Upper lobe of right lung (tissue), 1 donor: ENCODE measurements at regions not wholly inside any gene's neighbourhood (a gene's known extent, or its start where the extent isn't known, plus 50 kb on each side); places are given as distances from the start of the nearest gene placed in this dataset.

Source experiments
- ATAC-seq: fragments of 200-7000 bp; cut with Tn5 transposase; one replicate; pipeline ENCODE4 v1.9.1; 2020; ENCODE audit warnings: mild to moderate bottlenecking, moderate library complexity
- DNase-seq: peaks from one replicate; pipeline ENCODE4 v3.0.0-alpha.2; 2020
- H3K27ac ChIP-seq: fragments of 200-600 bp; one replicate; pipeline ENCODE4 v1.8.0; 2022
- H3K27me3 ChIP-seq: fragments of 200-600 bp; one replicate; pipeline ENCODE4 v1.8.0; 2022; ENCODE audit warnings: mild to moderate bottlenecking
- H3K36me3 ChIP-seq: fragments of 200-600 bp; one replicate; pipeline ENCODE4 v1.8.0; 2022
- H3K4me1 ChIP-seq: fragments of 200-600 bp; one replicate; pipeline ENCODE4 v1.8.0; 2022
- H3K4me3 ChIP-seq: fragments of 200-600 bp; one replicate; pipeline ENCODE4 v1.8.0; 2022; ENCODE audit warnings: mild to moderate bottlenecking
- H3K9me3 ChIP-seq: fragments of 200-600 bp; one replicate; pipeline ENCODE4 v1.8.0; 2022
- intact Hi-C: fragments of 100-400 bp; cut with DNase I; formaldehyde crosslinking; loops from one replicate; pipeline ENCODE4 v1.11.0; 2022
- TF ChIP-seq, protein P1 (sequence below): fragments of 200-600 bp; IDR thresholded peaks from one replicate; pipeline ENCODE4 v1.8.0; 2022; ENCODE audit warnings: antibody characterized with exemption
- donor health status: DM: no; HTN: yes; CAD: no; lungs with severe emphysema.

DNA sequence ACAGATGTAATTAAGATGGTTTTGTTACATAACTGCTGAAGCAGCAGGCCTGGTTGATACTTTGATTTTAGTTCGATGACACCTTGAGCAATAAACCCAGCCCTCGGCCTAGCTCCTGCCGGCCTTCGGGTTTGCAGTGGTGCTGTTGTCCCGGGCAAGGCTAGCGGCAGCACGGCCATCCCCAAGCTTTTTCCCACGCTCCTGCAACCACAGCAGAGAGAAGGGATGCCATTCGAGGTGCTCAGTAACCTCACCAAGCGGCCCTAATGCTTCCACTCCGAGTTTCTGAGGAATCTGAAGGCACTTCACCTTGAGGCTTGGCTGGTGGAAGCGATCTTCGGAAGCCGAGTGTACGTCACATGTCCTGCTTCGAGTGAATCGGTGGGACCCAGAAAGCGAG, 182.1 kb downstream of the NAF1 start:
- Histone ChIP-seq H3K4me3 (no peak overlapping the region), H3K27ac (no peak overlapping the region), H3K27me3 (no peaks in the 10 kb centered on the region), H3K36me3 (no peaks in the 10 kb centered on the region), H3K9me3 (no peaks in the 10 kb centered on the region), H3K4me1 (no peaks in the 10 kb centered on the region)
- no peak for ATAC-seq
- intact Hi-C loops: no loop called here
- TF ChIP-seq, protein P1, sequence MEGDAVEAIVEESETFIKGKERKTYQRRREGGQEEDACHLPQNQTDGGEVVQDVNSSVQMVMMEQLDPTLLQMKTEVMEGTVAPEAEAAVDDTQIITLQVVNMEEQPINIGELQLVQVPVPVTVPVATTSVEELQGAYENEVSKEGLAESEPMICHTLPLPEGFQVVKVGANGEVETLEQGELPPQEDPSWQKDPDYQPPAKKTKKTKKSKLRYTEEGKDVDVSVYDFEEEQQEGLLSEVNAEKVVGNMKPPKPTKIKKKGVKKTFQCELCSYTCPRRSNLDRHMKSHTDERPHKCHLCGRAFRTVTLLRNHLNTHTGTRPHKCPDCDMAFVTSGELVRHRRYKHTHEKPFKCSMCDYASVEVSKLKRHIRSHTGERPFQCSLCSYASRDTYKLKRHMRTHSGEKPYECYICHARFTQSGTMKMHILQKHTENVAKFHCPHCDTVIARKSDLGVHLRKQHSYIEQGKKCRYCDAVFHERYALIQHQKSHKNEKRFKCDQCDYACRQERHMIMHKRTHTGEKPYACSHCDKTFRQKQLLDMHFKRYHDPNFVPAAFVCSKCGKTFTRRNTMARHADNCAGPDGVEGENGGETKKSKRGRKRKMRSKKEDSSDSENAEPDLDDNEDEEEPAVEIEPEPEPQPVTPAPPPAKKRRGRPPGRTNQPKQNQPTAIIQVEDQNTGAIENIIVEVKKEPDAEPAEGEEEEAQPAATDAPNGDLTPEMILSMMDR: no peak
- DNase-seq: no peak

DNA sequence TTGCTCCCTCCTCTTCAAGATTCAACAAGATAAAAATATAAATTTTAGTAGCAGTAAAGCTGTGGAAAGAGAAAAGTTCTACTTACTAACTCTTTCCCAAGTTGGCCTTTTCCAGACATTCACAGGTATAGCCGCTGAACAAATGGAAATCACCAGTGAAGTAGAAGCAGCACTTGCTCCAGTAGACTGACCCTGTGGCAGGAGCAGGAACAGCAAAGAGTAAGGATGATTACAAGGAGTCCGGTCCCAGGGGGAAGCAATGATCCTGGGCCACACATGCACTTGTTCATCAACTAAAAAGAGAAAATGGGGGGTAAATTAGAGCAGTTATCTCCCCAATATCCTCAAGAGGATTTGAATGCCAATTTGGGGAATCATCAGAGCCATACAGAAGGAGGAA, 184.9 kb downstream of the NAF1 start:
- Histone ChIP-seq H3K36me3 (no peaks in the 10 kb centered on the region), H3K4me3 (no peak overlapping the region), H3K4me1 (no peaks in the 10 kb centered on the region), H3K9me3 (no peaks in the 10 kb centered on the region), H3K27me3 (no peaks in the 10 kb centered on the region), H3K27ac (no peak overlapping the region)
- DNase-seq (no peak), ATAC-seq (no peak)
- intact Hi-C loops: no loop called here
- TF ChIP-seq, protein P1: no peak

DNA sequence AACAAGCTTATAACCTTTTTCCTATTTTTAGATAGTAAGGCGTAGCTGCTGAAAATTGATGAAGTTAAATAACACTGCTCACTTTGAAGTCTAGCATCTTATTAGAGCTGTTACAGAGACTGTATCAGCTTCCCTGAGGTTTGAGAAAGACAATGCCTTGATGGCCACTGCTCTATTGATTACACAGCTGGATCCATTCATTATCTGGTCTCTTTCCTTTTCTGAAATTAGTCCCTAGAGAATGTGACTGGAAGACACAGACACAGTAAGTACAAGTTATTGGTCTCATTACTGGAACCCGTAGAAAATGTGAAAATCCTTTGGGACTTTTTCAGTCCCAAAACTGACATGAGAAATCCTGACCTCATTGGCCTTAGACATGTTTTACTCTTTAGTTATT, 188.3 kb downstream of the NAF1 start:
- ATAC-seq (no peak), DNase-seq (no peak)
- Histone ChIP-seq H3K36me3 (no peaks in the 10 kb centered on the region), H3K27ac (no peak overlapping the region), H3K4me3 (no peak overlapping the region), H3K4me1 (no peaks in the 10 kb centered on the region), H3K9me3 (no peaks in the 10 kb centered on the region), H3K27me3 (no peaks in the 10 kb centered on the region)
- intact Hi-C loops: no loop called here
- TF ChIP-seq, protein P1: no peak

DNA sequence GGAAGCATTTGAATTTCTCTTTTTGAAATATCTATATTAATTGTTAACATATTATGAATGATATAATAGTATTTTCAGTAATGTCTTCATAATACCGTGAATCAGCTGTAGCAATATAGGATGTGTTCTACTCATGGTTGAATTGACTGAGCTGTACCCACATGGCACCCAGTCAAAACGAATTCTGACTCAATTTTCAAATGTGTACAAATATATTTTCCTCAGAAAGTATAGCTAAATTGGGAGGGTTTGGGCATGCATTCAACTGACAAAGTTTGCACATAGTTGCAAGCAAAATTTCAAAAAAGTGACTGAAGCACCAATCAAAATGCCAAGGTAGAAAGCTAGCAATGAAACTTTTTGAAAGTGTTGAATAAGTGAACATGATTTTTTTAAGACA, 188.9 kb downstream of the NAF1 start:
- H3K4me3 ChIP-seq: no peak overlapping the region
- H3K4me1 ChIP-seq: no peaks in the 10 kb centered on the region
- DNase-seq (no peak), ATAC-seq (no peak)
- H3K27ac ChIP-seq: no peak overlapping the region
- intact Hi-C loops: no loop called here
- no peaks in the 10 kb centered on the region for H3K9me3 ChIP-seq
- no peaks in the 10 kb centered on the region for H3K36me3 ChIP-seq
- H3K27me3 ChIP-seq: no peaks in the 10 kb centered on the region
- TF ChIP-seq, protein P1: no peak

DNA sequence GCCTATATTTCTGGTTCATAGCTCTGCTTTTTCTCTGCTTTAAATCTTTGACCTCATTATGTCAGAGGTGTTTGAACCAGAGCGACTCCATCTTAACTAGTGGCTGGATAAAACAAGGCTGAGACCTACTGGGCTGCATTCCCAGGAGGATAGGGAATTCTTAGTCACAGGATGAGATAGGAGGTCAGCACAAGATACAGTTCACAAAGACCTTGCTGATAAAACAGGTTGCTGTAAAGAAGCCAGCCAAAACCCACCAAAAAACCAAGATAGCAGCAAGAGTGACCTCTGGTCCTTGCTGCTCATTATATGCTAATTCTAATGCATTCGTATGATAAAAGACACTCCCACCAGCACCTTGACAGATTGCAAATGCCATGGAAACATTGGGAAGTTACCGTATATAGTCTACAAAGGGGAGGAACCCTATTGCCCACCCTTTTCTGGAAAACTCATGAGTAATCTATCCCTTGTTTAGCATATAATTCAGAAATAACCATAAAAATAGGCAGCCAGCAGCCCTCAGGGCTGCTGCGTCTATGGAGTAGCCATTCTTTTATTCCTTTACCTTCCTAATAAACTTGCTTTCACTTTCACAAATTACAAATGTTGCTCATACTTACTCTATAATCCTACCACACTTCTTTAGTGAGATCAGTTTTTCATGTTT, 193.9 kb downstream of the NAF1 start:
- no peak overlapping the region for H3K27ac ChIP-seq
- intact Hi-C loops: no loop called here

More for the DNA sequence above, 193.9 kb downstream of the NAF1 start:
- H3K4me3 ChIP-seq: no peak overlapping the region
- H3K27me3 ChIP-seq: no peaks in the 10 kb centered on the region
- H3K36me3 ChIP-seq: no peaks in the 10 kb centered on the region
- ATAC-seq: no peak
- no peaks in the 10 kb centered on the region for H3K4me1 ChIP-seq
- TF ChIP-seq, protein P1: no peak
- no peaks in the 10 kb centered on the region for H3K9me3 ChIP-seq
- no peak for DNase-seq
